ENCODE measurements at regions not wholly inside any gene's neighbourhood (a gene's known extent, or its start where the extent isn't known, plus 50 kb on each side); places are given as distances from the start of the nearest gene placed in this dataset.

GRCh38 chr19:29449371-29449770 is 76.4 kb upstream of the VSTM2B start:
- no peak for TF ChIP-seq CTCF (conservative IDR thresholded peaks at IDR 0.05; ENCODE audit: low read depth, low read length)
- H3K4me3 ChIP-seq (ENCODE audit: low read depth, low read length), result no peak overlapping the region
- no peak for DNase-seq (ENCODE audit: low read depth)

GRCh38 chr19:29450306-29450705 is 75.5 kb upstream of the VSTM2B start:
- no peak for DNase-seq (ENCODE audit: low read depth)
- no peak overlapping the region for H3K4me3 ChIP-seq (ENCODE audit: low read depth, low read length)
- no peak for TF ChIP-seq CTCF (conservative IDR thresholded peaks at IDR 0.05; ENCODE audit: low read depth, low read length)

DNA sequence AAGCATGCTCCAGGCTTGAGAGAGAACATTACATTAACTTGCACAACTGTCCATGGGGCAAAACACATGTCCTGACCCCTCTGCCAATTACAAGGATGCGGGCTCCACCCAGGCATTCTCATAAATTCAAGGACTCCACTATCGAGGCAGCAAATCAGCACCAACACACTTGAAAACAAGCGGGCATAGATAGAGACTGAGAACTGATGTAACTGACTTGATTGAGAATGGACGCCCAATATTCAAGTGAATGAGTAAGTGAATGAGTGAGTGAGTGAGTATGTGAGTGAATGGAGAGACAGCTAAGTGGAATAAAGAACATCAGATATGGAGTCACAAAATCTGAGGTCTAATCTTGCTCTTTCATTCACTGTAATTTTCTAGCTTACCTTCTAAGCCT is 75.0 kb upstream of the VSTM2B start:
- no peak for TF ChIP-seq CTCF (conservative IDR thresholded peaks at IDR 0.05; ENCODE audit: low read depth, low read length)
- H3K4me3 ChIP-seq (ENCODE audit: low read depth, low read length), result no peak overlapping the region
- DNase-seq (ENCODE audit: low read depth), result no peak

DNA sequence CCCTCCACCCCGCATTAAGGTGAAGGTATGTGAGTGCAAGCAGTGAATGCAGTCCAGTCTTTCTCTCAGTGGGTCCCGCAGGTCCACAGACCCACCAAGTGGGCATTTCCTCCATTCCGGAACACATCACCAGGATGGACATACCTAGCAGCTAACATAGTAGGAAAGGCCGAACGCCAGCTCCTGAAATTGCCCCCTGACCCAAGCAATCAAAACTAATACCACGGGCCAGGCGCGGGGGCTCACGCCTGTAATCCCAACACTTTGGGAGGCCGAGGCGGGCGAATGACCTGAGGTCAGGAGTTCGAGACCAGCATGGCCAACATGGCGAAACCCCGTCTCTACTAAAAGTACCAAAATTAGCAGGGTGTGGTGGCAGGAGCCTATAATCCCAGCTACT is 71.7 kb upstream of the VSTM2B start:
- no peak for TF ChIP-seq CTCF (conservative IDR thresholded peaks at IDR 0.05; ENCODE audit: low read depth, low read length)
- H3K4me3 ChIP-seq (ENCODE audit: low read depth, low read length), result no peak overlapping the region

DNA sequence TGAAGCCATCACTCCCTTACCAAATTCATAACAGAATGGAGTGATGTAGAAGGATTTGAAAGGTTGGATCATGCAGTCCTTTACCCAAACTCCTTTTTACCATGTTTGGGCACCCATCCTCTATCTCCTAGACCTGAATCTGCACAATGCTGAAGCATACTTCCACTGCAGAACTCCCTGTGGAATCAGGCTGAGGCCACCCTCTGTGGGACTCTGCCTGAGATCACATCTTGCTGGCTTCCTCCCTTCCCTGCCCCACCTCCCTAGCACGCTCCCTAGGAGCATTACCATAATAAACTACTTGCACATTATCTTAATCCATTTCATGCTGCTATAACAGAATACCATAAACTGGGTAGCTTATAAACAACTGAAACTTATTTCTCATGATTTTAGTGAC is 68.4 kb upstream of the VSTM2B start:
- no peak overlapping the region for H3K4me3 ChIP-seq (ENCODE audit: low read depth, low read length)
- no peak for TF ChIP-seq CTCF (conservative IDR thresholded peaks at IDR 0.05; ENCODE audit: low read depth, low read length)
- no peak for DNase-seq (ENCODE audit: low read depth)

More for the DNA sequence above, 71.7 kb upstream of the VSTM2B start:
- no peak for DNase-seq (ENCODE audit: low read depth)

- DNase-seq (ENCODE audit: low read depth), result peak; percentile 2
- no peak overlapping the region for H3K4me3 ChIP-seq (ENCODE audit: low read depth, low read length)
- TF ChIP-seq CTCF (conservative IDR thresholded peaks at IDR 0.05; ENCODE audit: low read depth, low read length), result no peak
These were observed 57.9 kb upstream of the VSTM2B start for GRCh38 chr19:29467824-29468401.

GRCh38 chr19:29475469-29475868 is 50.3 kb upstream of the VSTM2B start:
- no peak for DNase-seq (ENCODE audit: low read depth)
- TF ChIP-seq CTCF (conservative IDR thresholded peaks at IDR 0.05; ENCODE audit: low read depth, low read length), result no peak

More at GRCh38 chr19:29475469-29475868, 50.3 kb upstream of the VSTM2B start:
- no peak overlapping the region for H3K4me3 ChIP-seq (ENCODE audit: low read depth, low read length)
